HG03066 (cell line): ENCODE measurements at regions not wholly inside any gene's neighbourhood (a gene's known extent, or its start where the extent isn't known, plus 50 kb on each side); places are given as distances from the start of the nearest gene placed in this dataset.

Experiments
- ATAC-seq: cut with Tn5 transposase; IDR thresholded peaks from one replicate; pipeline ENCODE4 v1.9.1; 2021; ENCODE audit warnings: low read depth; ENCODE audit not compliant: unreplicated experiment

DNA sequence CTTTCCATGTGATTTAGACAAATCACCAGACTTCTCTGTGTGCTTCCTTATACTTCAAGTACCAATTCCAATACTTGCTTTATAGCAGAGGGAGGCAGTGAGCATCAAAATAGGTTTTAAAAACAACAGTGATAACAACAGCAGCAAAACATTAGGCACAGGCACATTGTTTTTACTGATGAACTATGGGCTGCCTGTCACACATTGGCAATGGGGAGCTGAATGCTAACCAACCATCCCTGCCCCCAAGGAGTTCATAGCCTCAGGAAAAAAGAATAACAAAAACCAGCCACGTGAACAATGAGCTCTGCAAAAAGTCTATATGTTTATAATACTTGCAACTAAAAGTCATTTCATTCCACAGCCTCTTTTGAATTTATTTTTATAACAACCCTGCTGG is 287.9 kb upstream of the TRIB2 start:
- no peak for ATAC-seq

DNA sequence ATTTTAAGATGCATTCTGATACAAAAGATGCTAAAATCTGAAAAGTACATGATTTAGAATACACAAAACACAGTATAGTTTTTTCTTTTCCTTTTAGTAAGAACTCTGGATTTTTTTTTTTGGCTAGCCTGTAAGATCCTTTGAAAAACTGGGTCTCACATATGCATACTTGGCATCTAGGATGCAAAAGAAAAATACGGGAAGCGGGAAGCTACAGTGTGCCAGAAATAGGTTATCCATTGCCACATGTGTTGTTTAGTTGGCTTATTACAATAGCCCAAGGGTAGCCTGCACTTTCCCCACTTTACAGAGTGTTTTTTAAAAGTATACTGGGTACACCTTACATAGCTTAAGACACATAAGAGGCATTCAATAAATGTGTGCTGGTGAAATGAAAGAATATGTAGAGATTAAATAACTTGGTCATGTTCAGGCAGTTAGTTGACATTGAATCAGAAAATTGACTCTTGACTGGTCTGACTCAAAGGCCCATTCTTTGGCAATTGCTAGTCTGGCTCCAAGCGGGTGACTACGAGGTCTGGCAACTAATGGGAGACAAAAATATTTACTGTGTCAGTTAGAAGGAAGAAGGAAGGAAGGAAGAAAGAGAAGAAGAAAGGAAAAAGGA is 286.8 kb upstream of the TRIB2 start:
- ATAC-seq: no peak

GRCh38 chr2:12430407-12431133 is 286.2 kb upstream of the TRIB2 start:
- ATAC-seq: peak; percentile 99

DNA sequence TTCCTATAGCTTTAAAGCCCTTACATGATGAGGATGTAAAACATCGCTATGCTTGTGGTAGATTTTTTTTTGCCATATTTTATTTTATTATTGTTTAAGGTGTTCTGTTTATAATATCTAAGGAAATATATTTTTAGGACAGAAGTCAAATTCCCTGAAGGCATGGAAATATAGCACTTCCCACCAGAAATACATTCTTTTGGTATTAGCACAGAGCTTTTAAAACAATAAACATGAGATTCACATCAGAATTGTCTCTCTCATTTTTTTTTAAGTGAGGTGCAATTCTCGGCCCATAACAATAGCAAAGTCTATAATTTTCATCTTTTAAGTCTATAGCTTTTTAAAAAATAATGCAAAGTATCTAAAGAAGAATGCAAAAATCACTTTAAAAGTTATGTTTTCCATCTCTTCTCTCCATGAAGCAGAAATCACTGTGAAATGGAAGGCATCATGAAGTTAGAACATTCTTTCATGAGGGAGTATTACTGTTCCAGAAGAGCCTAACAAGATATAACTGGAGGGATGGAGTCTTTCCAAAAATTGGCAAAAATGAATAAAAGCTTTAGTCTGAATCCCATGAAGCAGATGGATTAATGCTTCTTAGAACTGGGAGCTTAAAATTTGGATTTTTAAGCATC is 283.6 kb upstream of the TRIB2 start:
- ATAC-seq: no peak

DNA sequence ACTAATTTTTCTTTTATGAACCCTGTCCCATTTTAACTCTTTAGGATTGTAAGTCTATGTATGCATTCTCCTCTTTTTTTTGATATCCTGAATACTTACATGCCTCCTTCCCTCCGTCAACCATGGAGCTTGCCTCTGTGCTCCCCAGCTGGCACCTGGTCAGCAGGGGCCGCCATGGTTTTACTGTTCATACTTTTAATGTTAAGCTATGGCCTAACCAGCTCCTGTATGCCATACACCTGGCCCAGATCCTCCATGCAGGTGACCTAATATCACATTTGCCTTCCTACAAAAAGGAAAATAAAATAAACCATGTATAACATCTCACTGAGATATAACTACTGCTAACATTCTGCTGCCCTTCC is 283.1 kb upstream of the TRIB2 start:
- ATAC-seq: no peak

DNA sequence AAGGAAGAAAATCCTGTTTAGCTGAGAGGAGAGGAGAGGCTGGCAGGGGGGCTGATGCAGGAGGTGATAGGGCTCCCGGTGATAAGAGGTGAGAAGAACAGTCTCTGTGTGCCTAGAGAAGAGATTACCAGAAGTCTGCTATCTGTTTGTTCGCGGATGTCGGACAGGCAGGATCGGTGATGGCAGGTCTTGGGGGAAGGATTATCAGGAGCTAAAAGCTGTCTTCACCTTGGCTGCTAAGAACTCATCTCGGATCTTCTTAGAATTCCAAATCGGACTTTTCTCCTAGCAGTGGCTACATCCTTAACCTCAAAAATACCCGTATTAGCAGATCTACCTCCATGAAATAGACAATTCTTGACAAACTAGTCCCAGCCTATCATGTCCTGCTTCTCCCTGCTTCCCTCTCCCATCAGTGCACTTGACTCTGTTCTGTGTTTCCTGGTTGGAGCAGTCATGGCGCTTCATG is 282.1 kb upstream of the TRIB2 start:
- ATAC-seq: no peak

GRCh38 chr2:12435430-12436222 is 281.1 kb upstream of the TRIB2 start:
- no peak for ATAC-seq

DNA sequence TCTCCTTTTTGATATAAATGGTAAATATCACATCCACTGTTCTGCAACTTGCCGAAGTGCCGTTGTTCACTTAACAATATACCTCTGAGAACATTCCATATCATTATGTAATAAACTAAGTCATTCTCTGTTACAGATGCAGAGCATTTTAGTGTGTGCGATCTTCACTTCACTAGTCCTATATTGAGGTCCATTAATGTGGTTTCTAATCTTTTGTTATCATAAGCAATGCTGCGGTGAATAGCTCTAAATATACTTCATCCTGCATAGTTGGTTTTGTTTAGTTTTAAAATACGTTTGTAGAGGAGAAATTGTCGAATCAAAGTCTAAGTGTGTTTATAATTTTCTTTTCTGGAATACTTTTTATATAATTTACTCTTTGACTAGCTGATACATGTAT is 280.3 kb upstream of the TRIB2 start:
- no peak for ATAC-seq

- no peak for ATAC-seq
Measured at GRCh38 chr2:12436935-12437561, 279.7 kb upstream of the TRIB2 start.

- no peak for ATAC-seq
Measured at GRCh38 chr2:12440731-12441130, 276.0 kb upstream of the TRIB2 start.

DNA sequence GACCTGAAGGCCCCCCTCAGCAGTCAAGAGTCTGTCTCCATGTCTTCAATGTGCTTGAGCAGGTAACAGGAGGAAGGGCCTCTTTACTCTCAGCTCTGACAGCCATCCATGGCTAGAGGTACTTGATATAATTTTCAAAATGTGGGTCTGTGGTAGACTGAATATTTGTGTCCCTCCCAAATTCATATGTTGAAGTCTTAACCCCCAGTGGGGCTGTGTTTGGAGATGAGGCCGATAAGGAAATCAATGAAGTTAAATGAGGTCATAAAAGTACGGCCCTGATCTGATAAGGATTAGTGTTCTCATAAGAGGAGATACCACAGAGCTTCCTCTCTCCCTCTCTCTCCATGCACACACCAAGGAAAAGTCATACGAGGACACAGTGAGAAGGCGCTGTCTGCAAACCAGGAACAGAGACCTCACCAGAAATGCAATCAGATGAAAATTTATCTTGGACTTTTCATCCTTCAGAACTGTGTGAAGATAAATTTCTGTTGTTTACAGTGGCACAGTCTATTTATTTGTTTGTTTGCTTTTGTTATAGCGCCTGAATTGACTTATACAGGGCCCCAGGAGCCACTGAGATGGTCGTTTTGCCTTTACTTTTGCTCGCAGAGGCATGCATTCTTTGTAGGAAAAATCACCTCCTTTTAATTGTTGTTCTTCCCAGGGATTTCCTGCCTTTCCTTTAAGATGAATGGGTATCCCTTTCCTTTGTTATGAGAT is 274.8 kb upstream of the TRIB2 start:
- no peak for ATAC-seq

- no peak for ATAC-seq
Measured at GRCh38 chr2:12442476-12442847, 274.3 kb upstream of the TRIB2 start.

DNA sequence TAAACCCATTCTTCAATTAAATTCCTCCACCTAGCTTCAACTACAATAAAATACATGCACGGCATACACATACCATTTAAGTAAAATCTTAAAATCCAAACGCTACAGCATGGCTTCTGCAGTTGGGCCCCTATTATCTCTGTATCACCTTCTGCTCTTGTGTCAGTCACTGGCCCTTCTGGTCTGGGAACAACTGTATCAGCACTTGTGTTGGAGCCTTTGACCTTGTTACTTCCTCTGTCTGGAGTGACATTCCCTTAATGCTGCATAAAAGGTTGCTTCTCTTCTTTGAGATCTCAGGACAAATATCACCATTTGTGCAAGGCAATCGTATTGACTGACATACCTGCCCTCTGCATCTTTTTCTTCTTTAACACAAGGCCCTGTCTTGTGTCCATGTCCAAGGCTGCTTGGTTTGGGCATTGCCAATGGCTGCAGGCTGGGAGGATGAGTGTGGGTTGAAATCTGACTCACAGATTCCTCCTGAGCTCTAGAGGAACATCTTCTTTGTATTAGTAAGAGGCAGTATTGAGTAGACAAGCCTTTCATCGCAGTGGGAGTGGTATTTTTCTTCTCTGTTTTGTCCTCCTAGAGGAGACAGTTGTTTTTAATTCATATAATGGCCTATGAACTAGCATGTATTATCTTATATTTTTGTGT is 267.8 kb upstream of the TRIB2 start:
- no peak for ATAC-seq

DNA sequence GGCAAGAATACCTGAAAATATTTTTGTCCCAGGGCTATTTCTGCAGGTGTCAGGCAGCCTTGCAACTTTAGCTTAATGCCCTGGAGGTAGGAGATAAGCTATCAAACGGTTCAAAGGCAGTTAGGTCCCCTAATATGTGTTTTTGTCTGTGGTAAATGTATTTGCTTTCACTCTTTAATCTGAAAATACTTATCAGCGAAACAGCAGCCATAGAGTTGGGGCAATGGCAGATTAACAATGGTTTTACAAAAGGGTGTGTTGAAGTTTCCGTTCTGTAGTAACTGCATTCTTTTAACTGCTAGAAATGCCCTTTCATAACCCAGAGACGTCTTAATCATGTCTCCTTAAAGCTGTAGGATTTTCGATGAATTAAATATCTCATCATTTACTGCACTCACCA is 265.0 kb upstream of the TRIB2 start:
- ATAC-seq: no peak

- no peak for ATAC-seq
Measured at GRCh38 chr2:12452185-12452584, 264.6 kb upstream of the TRIB2 start.

GRCh38 chr2:12453731-12454130 is 263.0 kb upstream of the TRIB2 start:
- no peak for ATAC-seq

DNA sequence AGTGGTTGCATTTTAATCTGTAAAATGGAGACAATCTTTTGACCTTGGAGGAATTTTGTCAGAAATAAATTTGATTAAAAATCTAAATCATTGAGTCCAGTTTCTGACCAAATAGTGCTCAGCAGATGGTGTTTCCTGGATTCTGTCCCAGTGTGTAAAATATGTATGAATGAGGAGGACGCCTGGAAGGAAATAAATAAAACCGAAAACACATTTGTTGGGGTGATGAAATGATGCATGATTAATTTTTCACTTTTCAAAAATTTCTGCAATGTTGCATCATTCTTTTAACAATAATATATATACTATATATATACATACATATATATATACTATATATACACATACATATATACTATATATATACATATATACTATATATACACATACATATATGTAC is 261.1 kb upstream of the TRIB2 start:
- ATAC-seq: no peak

GRCh38 chr2:12456293-12457106 is 260.2 kb upstream of the TRIB2 start:
- peak; percentile 94 for ATAC-seq

GRCh38 chr2:12457831-12458230 is 258.9 kb upstream of the TRIB2 start:
- no peak for ATAC-seq
